NCI-H146 treated with DMSO at 0.1 percent for 48 hours (cell line): ENCODE measurements at regions not wholly inside any gene's neighbourhood (a gene's known extent, or its start where the extent isn't known, plus 50 kb on each side); places are given as distances from the start of the nearest gene placed in this dataset.

Source experiments
- DNase-seq: peaks from one replicate; lab custom pipeline; 2025; ENCODE audit not compliant: unreplicated experiment; lab: John Stamatoyannopoulos, UW

DNA sequence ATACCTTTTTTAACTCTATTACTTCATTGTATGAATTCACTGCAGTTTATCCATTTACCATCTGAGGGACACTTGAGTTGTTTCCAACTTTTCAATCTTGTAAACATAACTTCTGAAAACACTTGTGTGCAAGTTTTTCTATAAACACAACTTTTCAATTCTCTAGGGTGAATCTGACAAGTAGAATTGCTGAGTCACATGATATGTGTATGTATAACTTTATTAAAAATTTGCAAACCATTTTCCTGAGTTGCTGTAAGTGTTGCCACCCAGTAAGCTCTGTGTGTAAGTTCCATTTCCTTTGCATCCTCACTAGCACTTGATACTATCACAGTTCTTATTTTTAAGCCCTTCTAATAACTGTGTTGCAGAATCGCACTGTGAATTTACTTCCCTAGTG is 1415.6 kb upstream of the ATXN8OS start:
- no peak for DNase-seq

DNA sequence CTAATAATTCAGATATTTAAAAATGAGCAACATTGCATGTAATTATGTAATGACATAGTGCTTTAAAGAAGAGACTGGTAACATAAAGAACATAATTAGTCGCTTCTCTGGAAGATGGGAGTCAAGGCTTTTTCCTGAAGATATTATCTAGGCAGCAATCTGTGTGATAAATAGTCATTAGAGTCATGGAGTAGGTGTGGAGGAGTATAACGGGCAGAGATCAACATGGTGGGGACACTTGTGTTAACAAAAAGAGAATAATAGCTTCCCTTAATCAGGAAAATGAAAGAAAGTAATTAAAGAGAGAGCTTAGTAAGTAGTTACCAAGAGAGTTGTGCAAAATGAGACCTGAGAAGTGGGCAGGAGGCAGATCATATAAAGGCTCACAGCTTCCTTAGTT is 1417.1 kb upstream of the ATXN8OS start:
- DNase-seq, result no peak

DNA sequence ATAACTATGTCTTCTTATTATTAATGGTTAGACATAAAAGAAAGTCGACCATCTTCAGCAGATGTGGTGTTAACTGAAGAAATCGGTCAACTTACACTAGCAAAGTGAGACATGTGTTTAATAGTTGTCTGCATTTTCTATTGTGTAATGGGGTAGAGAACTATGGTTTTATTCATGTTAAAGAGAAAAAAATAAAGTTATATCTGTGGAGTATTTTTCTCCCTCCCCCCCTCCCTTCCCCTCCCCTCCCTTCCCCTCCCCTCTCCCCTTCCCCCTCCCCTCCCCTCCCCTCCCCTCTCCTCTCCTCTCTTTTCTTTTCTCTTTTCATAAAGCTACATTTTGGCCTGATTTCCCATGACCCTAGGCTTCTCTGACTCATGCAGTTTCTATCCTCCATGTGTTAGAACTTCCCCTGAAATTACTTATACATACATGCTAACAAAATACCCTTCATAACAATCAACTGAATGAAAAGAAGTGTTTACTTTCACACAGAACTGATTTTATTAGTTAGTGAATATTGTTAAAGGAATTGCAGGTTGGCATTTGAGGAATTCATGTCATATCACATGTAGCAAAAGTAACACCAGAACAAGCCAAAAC is 1431.0 kb upstream of the ATXN8OS start:
- DNase-seq, result no peak

DNA sequence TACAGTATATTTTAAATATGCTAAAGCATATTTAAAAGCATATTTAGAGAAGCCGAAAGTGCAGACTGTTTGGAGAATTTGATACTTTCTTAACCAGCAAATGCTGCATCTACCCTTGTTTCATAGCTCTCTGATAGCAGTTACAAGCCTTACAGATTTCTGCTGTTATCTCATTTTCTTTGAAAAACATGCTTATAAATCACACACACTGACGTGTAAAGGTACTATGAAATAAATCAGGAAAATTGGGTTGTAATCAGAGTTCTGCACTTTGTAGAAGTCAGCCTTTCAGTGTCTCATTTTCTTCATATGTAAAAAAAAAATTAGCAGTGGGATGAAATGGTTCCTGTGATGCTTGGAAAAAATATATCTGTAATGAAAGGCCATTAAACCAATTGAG is 1432.4 kb upstream of the ATXN8OS start:
- DNase-seq, result peak; percentile 52

DNA sequence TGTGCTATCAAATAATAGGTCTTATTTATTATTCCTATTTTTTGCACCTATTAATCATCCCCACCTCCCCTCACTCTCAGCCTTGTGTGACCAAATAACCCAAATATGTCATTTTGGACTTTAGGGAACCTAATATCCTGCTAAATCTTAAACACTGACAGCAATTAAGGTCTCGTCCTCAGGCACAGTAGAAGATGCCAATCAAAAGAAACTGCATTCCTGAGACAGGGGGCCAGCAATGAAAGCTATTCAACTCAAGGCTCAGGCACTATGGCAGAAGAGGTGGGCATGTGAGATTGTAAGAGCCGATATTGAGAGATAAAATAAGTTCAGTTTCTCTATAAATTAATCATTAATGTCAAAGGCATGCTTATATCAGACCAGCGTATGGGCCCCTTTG is 1437.7 kb upstream of the PCDH9 start:
- no peak for DNase-seq

DNA sequence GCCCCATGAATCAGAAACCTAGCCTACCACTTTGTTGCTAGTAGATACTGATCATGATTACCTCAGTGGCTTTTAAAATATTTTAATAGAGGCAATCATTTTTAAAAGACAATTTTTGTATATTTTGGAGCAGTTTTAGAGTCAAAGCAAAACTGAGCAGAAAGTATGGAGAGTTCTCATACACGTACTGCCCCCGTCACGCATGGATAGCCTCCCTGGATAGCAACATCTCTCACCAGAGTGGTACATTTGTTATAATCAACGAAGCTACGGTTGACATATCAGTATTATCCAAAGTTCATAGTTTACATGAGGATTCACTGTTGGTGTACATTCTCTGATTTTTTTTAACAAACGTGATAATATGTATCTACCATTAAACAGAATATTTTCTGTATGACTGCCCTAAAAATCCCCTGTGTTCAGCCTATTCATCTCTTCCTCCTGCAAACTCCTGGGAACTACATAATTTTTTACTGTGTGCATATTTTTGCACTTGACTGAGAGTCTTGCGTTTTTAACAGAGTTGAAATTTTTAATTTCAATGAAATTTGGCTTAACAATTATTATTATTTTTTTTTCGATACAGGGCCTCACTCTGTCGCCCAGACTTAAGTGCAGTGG is 1436.8 kb upstream of the PCDH9 start:
- no peak for DNase-seq

DNA sequence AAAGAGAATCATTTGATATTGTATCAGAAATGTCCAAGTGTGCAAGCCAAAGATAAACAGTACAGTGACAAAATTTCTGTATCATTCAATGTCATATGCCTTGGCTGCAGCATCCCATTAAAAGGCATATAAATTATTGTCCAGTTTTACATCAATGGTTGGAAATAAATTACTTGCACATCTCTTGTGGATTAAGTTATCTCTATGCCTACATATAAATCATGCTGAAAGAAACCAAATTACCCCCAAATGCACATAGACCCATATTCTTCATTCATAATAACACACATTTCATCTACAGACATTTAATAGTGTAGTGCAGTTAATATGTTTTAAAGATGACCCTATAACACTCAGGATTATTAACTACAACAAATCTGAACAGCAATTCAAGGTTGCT is 1415.7 kb upstream of the PCDH9 start:
- DNase-seq, result no peak

DNA sequence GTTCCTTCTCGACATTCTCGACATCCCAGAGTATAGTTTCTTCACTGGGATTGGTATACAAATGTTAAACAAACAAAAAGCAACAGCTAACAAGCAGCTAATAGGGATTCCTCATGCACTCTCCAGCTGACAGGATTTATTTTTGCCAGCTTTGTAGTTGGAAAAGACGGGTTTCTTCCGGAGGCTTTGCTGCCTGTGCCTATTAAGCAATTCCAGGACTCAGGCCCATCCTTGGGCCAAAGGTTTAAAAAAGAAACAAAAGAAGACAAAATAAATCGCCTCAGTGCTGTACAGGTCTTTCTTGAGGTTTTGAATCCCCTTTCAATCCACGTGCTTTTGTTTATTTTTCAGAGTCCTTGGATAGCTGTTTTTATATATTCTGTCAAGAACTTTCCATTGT is 1414.5 kb upstream of the PCDH9 start:
- no peak for DNase-seq

DNA sequence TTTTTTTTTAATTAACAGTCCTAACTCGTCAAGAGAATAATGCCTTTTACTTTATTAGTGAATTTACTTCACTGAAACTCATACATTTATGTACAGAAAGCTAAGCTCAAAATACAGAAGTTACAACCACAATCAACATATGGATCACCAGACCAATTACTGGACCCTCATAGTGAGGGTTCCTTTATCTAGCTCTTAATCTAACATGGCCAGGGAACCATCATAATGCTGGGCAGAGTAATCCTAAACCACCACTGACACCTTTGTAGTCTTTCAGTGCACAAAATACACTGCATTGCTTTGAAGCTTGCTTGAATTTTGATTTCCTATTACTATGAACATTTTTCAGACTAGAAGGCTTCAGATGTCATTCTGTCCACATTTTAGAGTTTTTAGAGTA is 1406.6 kb upstream of the PCDH9 start:
- DNase-seq, result no peak

DNA sequence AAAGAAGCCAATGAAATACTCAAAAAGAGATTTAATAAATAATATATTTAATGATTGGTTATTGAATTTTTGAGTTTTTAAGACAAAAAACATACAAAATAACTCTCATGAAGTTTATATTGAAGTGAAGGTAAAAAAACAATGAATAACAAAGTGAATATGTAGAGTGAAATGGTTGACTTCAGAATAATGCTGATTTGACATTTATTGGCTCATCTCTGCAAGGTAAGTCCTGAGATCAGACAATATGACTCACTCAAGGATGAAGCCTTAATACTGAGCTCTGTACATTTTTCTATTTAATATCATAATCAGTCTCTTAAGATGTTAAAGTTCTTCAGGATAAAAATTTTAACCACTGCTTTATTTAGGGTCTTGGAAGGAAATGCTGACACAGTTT is 1398.9 kb upstream of the PCDH9 start:
- DNase-seq, result no peak

DNA sequence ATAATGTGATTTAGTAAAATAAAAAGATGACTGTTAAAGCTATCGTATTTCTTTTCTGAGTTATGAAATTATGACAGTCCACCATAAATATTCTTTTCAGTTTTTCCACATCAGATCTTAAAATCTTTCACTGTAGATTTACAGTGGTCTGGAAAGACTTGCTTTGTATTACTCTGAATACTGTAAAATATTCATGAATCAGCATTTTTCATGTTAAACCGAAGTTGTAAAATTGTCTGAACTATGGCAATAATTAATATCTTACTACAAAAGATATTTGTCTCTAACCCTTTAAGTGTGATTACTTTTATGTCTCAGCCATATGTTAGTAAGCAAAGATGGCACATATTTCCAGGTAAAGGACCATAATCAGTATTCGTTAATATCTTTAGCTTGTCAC is 1397.2 kb upstream of the PCDH9 start:
- DNase-seq, result no peak

DNA sequence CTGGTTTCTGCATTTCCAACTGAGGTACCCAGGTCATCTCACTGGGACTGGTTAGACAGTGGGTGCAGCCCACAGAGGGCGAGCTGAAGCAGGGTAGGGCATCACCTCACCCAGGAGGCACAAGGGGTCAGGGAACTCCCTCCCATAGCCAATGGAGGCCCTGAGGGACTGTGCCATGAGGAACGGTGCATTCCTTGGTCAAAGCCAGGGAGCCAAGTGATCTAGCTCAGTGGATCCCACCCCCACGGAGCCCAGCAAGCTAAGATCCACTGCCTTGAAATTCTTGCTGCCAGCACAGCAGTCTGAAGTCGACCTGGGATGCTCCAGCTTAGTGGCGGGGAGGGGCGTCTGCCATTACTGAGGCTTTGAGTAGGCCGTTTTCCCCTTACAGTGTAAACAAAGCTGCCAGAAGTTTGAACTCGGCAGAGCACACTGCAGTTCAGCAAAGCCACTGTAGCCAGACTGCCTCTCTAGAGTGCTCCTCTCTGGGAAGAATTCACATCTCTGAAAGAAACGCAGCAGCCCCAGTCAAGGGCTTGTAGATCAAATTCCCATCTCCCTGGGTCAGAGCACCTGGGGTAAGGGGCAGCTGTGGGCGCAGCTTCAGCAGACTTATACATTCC is 1386.6 kb upstream of the PCDH9 start:
- DNase-seq, result no peak

DNA sequence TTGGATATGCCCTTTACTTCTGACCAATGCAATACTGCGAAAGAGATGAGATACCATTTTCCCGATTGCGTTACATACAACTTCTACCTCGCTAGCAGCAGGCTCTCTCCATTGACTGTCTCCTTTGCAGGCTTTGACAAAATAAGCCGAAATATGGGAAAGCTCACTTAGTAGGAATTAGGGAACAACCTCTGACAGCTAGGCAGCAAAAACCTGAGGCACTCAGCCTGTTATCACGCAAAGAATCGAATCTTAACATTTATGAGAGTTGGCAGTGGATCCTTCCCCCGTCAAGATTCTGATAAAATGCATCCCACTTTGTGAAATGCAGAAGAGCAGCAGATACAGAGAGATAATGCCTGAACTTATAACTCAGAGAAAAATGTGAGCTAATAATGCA is 1379.5 kb upstream of the PCDH9 start:
- no peak for DNase-seq

DNA sequence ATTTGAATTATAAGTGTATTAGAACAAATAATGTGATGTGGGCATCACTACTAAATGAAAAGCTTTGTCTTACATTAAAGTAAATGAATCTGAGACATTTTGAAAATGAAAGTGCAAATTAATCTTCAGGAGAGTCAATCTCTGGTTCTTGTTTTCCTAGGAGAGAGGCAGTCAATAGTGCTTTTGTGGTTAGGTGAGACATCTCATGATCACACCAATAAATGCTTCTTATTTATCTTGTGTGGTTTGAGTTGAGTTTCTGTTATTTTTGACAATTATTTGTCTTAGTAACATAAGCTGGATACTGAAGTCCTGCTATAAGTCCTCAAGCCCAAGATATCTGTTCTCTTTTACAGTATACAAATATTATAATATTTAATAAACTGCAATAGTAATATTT is 1378.0 kb upstream of the PCDH9 start:
- no peak for DNase-seq

DNA sequence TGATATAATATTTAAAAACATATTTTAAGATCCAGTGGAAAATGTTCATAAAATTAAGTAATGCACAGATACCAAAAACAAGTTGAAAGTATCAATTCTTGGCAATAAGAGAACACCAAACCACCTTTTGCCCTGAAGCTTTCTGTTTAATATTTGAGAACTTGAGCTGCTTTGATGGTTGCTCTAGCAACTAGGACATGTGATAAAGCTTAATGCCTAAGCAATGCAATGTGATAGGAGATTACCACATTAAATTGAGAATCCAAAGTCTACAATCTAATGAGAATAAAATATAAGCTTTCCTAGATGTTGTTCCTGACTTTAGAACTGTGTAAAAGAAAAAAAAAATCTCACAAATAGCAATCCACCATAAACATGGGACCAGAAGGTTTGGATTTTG is 1367.5 kb upstream of the PCDH9 start:
- DNase-seq, result peak; percentile 7

DNA sequence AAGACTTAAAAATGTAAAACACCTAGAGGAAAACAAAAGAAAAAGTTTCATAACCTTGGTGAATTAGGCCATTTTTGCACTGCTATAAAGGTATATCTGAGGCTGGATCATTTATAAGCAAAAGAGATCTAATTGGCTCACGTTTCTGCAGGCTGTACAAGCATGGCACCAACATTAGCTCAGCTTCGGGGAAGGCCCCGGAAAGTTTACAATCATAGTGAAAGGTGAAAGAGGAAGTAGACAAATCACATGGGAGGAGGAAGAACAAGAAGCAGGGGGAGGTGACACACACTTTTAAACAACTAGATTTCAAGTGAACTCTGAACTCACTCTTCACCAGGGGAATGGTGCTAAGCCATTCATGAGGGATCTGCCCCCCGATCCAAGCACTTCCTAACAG is 1358.5 kb upstream of the PCDH9 start:
- no peak for DNase-seq

DNA sequence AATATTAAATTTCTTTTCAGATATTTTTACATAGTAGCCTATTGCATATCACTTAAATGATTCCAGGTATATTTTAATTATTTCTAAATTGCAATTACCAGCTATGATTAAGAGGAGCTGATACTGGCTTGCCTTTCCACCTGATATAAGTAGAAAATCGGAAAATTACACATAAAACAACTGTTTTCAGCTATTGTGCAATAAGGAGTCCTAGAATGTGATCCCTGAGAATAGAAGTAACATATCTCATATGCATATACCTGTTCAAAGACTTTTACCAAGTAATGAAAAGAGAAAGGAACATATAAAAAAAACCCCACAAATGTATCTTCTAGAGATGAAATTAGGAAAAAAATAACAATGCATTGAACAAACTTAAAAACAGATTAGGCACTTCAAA is 1354.6 kb upstream of the PCDH9 start:
- DNase-seq, result no peak

DNA sequence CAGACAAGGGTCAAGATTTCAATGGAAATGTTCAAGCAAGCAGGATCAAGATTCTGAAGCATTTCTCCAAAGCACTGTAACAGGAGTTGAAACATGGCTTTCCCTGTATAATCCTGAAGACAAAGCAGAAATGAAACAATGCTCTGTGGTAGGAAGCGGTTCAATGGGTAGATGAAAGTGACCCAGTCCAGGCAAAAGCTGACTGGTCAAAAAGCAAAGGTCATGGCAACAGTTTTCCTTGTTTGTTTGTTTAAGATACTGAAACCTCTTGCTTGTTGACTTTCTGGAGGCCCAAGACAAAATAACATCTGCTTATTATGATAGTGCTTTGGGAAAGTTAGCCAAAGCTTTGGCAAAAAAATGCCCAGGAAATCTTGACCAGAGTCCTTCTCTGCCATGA is 1343.9 kb upstream of the PCDH9 start:
- DNase-seq, result no peak

DNA sequence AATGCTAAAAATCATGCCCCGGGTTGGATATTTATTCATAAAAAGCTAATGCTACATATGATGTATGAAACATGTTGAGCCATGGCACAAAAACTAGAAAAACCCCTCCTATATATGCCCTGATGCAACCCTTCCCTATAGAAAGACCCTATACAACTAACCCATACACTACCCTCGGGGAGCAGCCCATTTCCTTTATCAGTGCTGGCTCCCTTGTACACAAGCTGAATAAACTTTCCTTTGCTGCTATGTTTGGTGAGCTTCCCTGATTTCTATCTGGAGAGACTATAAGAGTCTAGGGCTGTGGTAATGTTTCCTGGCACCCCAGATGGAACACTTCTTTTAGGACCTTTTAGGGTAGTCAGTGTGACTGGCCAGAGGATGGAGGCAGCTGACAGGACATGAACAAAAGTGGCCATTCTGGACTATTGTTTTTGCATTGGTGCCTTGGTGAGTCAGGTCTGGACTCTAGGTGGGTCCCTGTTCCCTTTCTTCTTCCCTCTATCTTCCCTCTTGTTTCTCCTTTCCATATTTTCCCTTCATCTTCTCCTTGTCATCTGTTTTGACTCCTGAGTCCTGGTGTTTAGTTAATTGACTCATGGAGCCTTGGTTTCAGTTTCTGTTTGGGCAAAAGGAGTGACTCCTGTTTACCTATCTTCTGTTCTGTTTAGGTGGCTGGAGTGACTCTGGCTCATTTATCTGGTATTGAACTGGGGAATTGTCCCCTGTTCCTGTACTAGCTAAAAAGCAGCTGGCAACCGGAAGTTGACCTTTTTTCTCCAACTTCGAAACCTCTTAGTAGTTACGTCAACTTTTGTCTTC is 1321.8 kb upstream of the PCDH9 start:
- DNase-seq, result no peak

DNA sequence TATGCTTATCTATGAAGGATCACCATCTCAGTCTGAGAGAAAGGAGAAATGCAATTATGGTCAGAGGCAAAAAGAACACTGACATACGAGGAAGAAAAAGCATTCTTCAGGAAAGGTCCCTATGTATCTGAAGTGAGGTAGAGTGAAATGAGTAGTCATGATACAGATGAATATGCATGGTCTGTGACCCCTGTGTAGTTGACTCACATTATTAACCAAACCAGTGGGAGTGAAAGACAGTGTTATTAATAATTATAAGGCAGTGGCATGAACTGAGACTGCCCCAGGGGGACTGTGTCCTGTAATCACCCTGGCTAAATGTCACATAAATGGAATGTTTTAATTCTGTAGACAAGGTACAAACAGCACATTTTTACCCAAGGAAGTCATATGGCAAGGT is 1320.2 kb upstream of the PCDH9 start:
- no peak for DNase-seq

DNA sequence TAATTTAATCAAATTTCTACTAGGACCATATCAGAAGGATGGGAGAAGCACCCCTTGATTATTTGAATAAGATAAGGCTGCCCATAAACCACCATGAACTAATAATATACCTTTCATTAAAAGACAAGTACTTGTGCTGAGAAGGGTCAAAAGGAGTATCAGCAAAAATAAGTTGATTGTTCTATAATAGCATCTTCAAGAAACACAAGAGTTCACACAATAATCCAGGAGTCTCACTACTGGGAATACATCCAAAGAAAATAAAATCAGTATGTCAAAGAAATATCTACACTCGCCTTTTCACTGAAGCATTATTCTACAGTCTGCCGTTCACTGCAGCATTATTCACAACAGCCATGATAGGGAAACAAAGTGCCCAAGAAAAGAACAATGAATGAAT is 1310.1 kb upstream of the PCDH9 start:
- DNase-seq, result no peak

DNA sequence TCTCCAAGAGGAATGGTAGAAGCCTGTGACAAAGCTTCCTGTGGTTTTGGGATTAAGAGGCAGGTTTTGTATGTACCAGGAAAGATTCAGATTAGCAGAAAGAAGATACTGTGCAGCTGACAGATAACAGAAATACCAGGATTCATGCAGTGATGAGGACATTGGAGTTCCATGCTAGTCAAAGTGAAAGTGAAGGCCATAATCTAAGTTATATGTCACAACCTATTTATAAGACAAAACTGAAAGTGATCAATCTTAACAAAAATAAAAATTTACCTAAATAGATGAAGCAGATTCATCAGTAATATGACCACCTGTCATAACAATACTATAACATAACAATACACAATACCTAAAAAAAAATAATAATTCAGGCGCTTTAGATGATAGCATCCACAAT is 1305.2 kb upstream of the PCDH9 start:
- DNase-seq, result no peak
